Skeletal muscle satellite cell (primary cell): ENCODE measurements at regions not wholly inside any gene's neighbourhood (a gene's known extent, or its start where the extent isn't known, plus 50 kb on each side); places are given as distances from the start of the nearest gene placed in this dataset.
"Not testable (repeated sequence)": the region's sequence is repeated elsewhere in the genome, so short reads cannot be mapped to it uniquely, and the experiment has no call there.

Source experiments
- H3K27me3 ChIP-seq: 2 replicates; pipeline ENCODE4 v1.7.0; 2013; ENCODE audit warnings: low read length; ENCODE audit not compliant: control insufficient read depth, insufficient read depth
- H3K36me3 ChIP-seq: 2 replicates; pipeline ENCODE4 v1.7.0; 2013; ENCODE audit warnings: mild to moderate bottlenecking, control low read depth, low read length; ENCODE audit not compliant: insufficient read depth
- H3K4me1 ChIP-seq: 2 replicates; pipeline ENCODE4 v1.7.0; 2013; ENCODE audit warnings: low read length; ENCODE audit not compliant: control insufficient read depth, insufficient read depth
- H3K4me2 ChIP-seq: 2 replicates; pipeline ENCODE4 v1.7.0; 2013; ENCODE audit warnings: mild to moderate bottlenecking, low read length
- H3K4me3 ChIP-seq: 2 replicates; pipeline ENCODE4 v1.7.0; 2013; ENCODE audit warnings: low read length
- H3K9ac ChIP-seq: 2 replicates; pipeline ENCODE4 v1.7.0; 2013; ENCODE audit warnings: mild to moderate bottlenecking, low read depth, low read length, moderate library complexity
- H3K9me3 ChIP-seq: replicated peaks from 2 replicates; pipeline ENCODE4 v1.7.0; 2013; ENCODE audit warnings: mild to moderate bottlenecking, control low read depth, low read length

DNA sequence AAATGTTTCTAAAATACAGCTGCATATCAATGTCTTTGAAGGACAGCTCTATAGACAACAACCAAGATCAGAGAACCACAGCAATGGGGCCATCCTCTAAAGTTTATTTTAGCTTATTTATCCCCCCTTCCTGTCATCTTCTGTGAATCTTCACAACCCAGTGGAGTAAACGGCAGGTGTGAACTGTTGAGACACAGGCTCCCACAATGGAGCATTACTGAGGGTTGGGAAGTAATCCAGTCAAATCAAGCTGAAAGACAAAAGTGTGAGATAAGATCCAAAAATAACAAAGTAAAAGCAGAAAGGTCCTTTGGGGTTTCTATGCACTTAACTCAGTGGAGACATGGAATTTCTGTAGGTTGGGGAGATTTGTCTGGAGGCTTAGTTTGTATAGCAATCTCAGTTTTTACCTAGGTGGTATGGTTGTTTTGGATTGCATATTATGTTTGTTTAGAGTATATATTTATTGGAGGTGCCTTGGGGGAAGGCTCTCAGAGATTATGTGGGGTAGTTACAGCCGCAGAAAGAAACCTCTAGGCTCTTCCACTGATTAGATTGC, 286.9 kb upstream of the ADGRL2 start:
- Histone ChIP-seq H3K4me2 (no peak overlapping the region), H3K27me3 (no peaks in the 10 kb centered on the region), H3K4me1 (no peaks in the 10 kb centered on the region), H3K9me3 (no peaks in the 10 kb centered on the region), H3K4me3 (no peak overlapping the region), H3K36me3 (no peaks in the 10 kb centered on the region), H3K9ac (no peak overlapping the region)

DNA sequence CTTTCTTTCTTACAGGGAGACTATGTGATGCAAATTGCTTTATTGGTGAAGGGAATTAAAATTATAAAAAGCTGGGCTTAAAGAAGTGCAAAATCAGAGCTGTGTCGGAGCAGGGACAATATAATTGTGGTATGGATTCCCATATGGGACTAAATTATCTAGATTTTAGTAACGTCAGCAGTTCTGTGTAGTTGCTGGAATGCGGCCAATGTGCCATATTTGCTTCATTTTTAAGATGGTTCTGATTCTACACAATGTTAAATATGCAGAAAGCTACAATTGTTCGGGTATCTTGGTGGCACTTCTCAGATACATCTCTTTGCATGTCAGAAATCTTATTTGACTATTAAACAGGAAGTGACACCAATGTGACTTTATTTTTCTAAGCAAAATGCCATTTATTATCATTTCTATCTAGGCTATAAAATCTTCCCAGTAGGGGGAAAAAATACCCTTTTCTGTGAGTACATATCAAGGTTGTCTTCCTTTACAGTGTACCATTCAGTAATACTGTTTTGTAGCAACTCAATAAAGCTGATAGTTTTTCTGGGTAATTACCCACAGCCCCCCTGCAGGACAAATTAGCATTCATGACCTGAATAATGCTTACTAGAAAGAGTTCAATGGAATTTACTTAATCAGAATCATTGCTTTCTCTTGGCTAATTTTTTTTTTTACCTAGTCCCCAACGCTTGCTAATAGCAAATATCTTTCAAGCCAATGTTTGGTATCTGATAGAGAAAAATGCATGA, 288.3 kb upstream of the ADGRL2 start:
- no peaks in the 10 kb centered on the region for H3K36me3 ChIP-seq
- H3K4me1 ChIP-seq, result no peaks in the 10 kb centered on the region
- no peaks in the 10 kb centered on the region for H3K27me3 ChIP-seq
- no peak overlapping the region for H3K9ac ChIP-seq
- no peak overlapping the region for H3K4me2 ChIP-seq
- no peaks in the 10 kb centered on the region for H3K9me3 ChIP-seq
- H3K4me3 ChIP-seq, result no peak overlapping the region

DNA sequence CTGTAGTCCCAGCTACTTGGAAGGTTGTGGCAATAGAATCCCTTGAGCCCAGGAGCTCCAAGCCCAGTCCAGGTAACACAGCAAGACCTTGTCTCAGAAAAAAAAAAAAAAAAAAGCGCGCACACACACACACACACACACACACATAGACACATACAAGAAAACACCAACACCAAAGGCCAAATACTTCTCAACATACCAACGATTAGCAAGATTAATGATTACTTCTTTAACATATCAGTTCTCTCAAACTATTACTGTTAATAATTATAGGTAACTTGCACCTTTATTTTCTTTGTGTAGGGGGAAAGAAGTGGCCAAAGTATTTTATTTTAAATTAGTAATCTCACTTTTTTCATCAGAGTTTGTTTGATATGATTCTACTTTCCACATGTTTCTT, 289.5 kb upstream of the ADGRL2 start:
- Histone ChIP-seq H3K9me3 (no peaks in the 10 kb centered on the region), H3K36me3 (no peaks in the 10 kb centered on the region), H3K4me2 (no peak overlapping the region), H3K27me3 (no peaks in the 10 kb centered on the region), H3K9ac (no peak overlapping the region), H3K4me1 (no peaks in the 10 kb centered on the region), H3K4me3 (no peak overlapping the region)

DNA sequence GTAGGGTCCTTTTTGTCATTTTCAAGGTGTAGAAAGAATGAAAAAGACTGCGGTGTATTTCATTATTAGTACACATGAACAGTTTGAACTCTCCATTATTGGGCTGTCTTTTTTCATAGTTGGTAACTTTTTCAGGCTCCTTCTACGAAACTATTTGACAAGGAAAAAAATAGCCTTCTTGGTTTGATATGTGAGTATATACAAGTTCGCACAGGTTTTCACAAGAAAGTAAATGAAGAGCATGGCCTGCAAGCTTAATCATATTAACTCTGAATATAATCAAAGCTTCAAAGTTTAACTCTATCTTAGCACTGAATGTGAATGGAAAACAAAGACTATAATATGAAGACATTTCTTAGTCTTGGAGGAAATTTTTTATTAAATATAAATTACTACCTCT, 290.0 kb upstream of the ADGRL2 start:
- H3K36me3 ChIP-seq, result no peaks in the 10 kb centered on the region

DNA sequence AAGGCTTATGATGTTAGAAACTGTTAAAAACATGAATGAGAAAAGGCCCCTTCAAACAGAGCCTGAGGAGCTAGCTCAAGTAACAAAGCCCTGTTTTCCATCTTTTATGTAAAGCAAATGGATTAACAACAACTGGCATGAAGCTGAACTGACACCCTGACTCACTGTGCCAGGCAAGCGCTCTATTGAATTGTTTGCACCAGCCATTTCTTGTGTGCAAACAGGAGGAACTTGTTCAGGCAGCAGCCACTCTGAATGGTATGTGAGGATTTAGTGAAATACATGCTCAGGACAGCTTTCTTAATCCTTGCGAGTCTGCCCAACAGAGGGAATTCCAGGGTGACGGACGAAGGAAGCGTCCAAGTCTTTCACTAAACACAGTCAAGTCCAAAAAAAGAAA, 291.1 kb upstream of the ADGRL2 start:
- H3K4me1 ChIP-seq, result no peaks in the 10 kb centered on the region
- no peak overlapping the region for H3K9ac ChIP-seq
- no peak overlapping the region for H3K4me2 ChIP-seq
- no peaks in the 10 kb centered on the region for H3K9me3 ChIP-seq
- no peaks in the 10 kb centered on the region for H3K36me3 ChIP-seq
- H3K4me3 ChIP-seq, result no peak overlapping the region
- no peaks in the 10 kb centered on the region for H3K27me3 ChIP-seq

More for the DNA sequence above, 290.0 kb upstream of the ADGRL2 start:
- no peak overlapping the region for H3K4me3 ChIP-seq
- H3K9me3 ChIP-seq, result no peaks in the 10 kb centered on the region
- H3K4me1 ChIP-seq, result no peaks in the 10 kb centered on the region
- no peak overlapping the region for H3K4me2 ChIP-seq
- H3K27me3 ChIP-seq, result no peaks in the 10 kb centered on the region
- H3K9ac ChIP-seq, result no peak overlapping the region

DNA sequence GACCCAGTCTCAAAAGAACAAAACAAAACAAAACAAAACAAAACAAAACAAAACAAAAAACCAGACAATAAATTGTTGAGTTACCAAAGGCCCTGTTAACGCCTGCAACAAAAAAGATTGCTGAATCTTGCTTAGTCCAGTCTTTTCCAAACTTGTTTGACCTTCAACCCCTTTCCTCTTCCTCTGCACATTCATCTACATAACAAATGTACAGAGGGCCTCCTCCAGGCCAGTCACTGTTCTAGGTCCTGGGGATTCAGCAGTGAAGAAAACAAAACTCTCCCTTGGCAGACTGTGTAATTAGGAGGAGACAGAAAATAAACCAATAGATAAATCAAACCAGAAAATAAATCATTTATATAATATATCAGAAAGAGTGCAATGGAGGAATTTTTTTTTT, 294.0 kb upstream of the ADGRL2 start:
- no peak overlapping the region for H3K4me2 ChIP-seq
- no peaks in the 10 kb centered on the region for H3K4me1 ChIP-seq
- no peak overlapping the region for H3K4me3 ChIP-seq
- no peaks in the 10 kb centered on the region for H3K9me3 ChIP-seq
- H3K9ac ChIP-seq, result no peak overlapping the region
- H3K36me3 ChIP-seq, result no peaks in the 10 kb centered on the region
- H3K27me3 ChIP-seq, result no peaks in the 10 kb centered on the region

DNA sequence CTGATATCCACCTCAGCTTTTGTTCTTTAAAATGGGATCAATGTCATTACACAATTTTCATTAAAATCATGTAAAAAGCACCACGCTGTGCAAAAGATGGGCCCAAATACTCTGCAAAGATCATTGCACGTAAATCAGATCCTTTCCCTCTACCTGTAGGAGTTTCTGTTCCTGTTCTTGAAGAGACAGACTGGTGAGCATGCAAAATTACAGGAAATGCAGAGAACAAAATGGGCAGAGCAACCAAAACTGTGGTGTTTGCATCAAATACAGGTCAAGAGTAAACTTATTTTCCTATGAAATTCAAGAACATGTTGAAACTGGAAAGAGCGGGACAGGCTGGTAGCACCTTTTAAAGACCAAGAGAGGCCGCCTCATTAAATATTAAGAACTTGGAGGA, 294.9 kb upstream of the ADGRL2 start:
- no peak overlapping the region for H3K4me2 ChIP-seq
- H3K4me3 ChIP-seq, result no peak overlapping the region
- H3K27me3 ChIP-seq, result no peaks in the 10 kb centered on the region
- H3K9me3 ChIP-seq, result no peaks in the 10 kb centered on the region
- no peak overlapping the region for H3K9ac ChIP-seq
- no peaks in the 10 kb centered on the region for H3K4me1 ChIP-seq
- H3K36me3 ChIP-seq, result no peaks in the 10 kb centered on the region

DNA sequence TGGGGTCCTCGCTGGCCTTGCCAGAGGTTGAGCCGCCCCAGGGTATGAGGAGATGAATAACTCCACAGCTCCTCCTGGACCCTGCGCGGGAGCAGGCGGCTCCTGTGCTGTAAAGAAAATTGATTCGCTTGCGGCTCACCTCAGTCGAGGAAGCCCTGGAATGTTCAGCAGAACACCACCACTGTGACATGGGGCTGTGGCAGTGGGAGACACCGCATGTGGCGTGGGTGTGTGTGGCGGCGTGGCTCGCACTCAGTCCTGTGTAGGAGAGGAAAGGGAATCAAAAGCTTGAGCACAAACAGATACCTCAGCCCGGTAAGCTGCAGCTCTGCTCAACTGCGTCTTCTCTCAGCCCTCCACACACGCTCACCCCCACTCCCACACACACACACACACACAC, 295.9 kb upstream of the ADGRL2 start:
- H3K4me3 ChIP-seq, H3K9ac ChIP-seq, H3K4me1 ChIP-seq, H3K4me2 ChIP-seq, H3K9me3 ChIP-seq, H3K36me3 ChIP-seq, H3K27me3 ChIP-seq: not testable (repeated sequence)

DNA sequence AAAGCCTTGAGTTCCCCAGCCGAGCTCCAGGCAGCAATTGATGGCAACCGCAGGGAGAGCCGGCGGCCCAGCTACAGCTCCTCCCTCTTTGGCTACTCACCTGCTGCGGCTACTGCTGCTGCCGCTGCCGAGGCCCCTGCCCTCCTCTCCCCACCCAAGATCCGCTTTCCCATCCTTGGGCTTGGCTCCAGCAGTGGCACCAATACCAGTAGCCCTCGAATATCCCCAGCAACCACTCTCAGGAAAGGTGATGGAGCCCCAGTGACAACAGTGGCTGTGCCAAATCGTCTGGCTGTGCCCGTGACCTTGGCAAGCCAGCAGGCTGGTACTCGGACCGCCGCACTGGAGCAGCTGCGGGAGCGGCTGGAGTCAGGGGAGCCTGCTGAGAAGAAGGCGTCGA, 298.0 kb upstream of the ADGRL2 start:
- not testable (repeated sequence) for H3K9me3 ChIP-seq, H3K27me3 ChIP-seq, H3K4me3 ChIP-seq, H3K4me2 ChIP-seq, H3K9ac ChIP-seq, H3K36me3 ChIP-seq, H3K4me1 ChIP-seq

DNA sequence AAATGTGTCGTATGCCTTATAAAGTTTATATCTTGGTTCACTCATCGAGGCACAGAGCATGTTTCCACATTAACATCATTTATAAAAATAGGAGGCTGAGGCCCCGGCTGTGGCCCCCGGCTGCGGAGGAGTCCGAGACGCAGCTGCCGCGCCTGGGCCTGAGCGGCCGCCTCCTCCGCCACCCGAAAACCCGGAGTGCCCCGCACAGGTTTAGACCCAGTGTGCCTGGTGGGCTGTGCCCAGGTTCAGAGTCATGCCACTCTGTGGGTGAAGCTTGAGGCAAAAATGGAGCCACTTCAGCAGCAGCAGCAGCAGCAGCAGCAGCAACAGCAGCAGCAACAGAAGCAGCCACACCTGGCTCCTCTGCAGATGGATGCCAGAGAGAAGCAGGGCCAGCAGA, 299.2 kb upstream of the ADGRL2 start:
- not testable (repeated sequence) for H3K4me2 ChIP-seq, H3K4me1 ChIP-seq, H3K9me3 ChIP-seq, H3K36me3 ChIP-seq, H3K9ac ChIP-seq, H3K27me3 ChIP-seq, H3K4me3 ChIP-seq

DNA sequence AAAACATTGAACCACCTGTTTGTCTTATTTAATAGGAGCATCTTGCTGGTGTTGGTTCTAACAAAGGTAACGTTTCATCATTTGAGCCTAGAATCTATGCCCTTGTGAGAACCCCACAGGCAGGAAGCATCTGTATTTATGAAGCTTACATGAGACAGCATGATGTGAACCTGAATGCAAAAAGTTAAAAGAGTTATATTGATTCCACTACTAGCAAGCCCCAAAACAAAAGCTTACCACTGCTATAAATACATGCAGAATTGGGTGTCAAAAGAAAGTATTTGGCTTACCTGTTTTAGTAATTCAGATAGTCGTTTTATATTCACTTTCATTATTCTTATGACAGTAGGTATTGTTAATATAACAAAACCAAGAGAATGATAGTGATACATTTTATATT, 301.2 kb upstream of the ADGRL2 start:
- no peak overlapping the region for H3K4me2 ChIP-seq
- no peaks in the 10 kb centered on the region for H3K36me3 ChIP-seq
- H3K4me3 ChIP-seq, result no peak overlapping the region
- no peak overlapping the region for H3K9ac ChIP-seq
- no peaks in the 10 kb centered on the region for H3K27me3 ChIP-seq
- no peaks in the 10 kb centered on the region for H3K4me1 ChIP-seq
- no peaks in the 10 kb centered on the region for H3K9me3 ChIP-seq
